NT2/D1 (cell line): ENCODE measurements at regions not wholly inside any gene's neighbourhood (a gene's known extent, or its start where the extent isn't known, plus 50 kb on each side); places are given as distances from the start of the nearest gene placed in this dataset.

Experiments
- DNase-seq: peaks from one replicate; pipeline ENCODE4 v3.0.0-alpha.2; 2011; ENCODE audit warnings: low read depth, low spot score
- H3K27me3 ChIP-seq: 2 replicates; pipeline ENCODE4 v1.6.0; 2011; ENCODE audit warnings: mild to moderate bottlenecking; ENCODE audit not compliant: insufficient read length, insufficient read depth
- H3K36me3 ChIP-seq: 2 replicates; pipeline ENCODE4 v1.6.1; 2011; ENCODE audit warnings: mild to moderate bottlenecking, low read length, mixed read lengths; ENCODE audit not compliant: insufficient read depth, insufficient read length
- H3K4me1 ChIP-seq: 2 replicates; pipeline ENCODE4 v1.5.1; 2011; ENCODE audit not compliant: insufficient read depth, insufficient read length
- H3K4me3 ChIP-seq: 2 replicates; pipeline ENCODE4 v1.5.1; 2011; ENCODE audit warnings: low read depth; ENCODE audit not compliant: insufficient read length
- H3K9ac ChIP-seq: 2 replicates; pipeline ENCODE4 v1.6.0; 2011; ENCODE audit warnings: low read depth; ENCODE audit not compliant: insufficient read length
- H3K9me3 ChIP-seq: 2 replicates; pipeline ENCODE4 v1.5.1; 2011; ENCODE audit warnings: mild to moderate bottlenecking, low read length; ENCODE audit not compliant: insufficient read depth
- SUZ12 ChIP-seq: IDR thresholded peaks from 2 replicates; pipeline ENCODE4 v1.6.1; 2011; ENCODE audit not compliant: insufficient read length, insufficient read depth; ENCODE audit errors: extremely low read depth
- YY1 ChIP-seq: IDR thresholded peaks from 2 replicates; pipeline ENCODE4 v1.6.1; 2011; ENCODE audit not compliant: insufficient read length, insufficient read depth
- ZNF274 ChIP-seq: IDR thresholded peaks from 2 replicates; pipeline ENCODE4 v1.6.1; 2011; ENCODE audit warnings: mild to moderate bottlenecking, low read depth, low read length

- DNase-seq = no peak
- Histone ChIP-seq H3K36me3 (no peaks in the 10 kb centered on the region), H3K9ac (no peak overlapping the region), H3K9me3 (no peaks in the 10 kb centered on the region), H3K27me3 (no peaks in the 10 kb centered on the region), H3K4me1 (no peaks in the 10 kb centered on the region), H3K4me3 (no peak overlapping the region)
- TF ChIP-seq YY1 (no peak), ZNF274 (no peak), SUZ12 (no peak)
Measured at GRCh38 chr6:50637267-50637666, 76.1 kb upstream of the TFAP2D start.

- no peak overlapping the region for H3K4me3 ChIP-seq
- no peaks in the 10 kb centered on the region for H3K36me3 ChIP-seq
- no peaks in the 10 kb centered on the region for H3K27me3 ChIP-seq
- peaks cover 4% of the 10 kb centered on the region; the same call in 1 of the 2 replicates for H3K9me3 ChIP-seq
- no peak overlapping the region for H3K9ac ChIP-seq
- TF ChIP-seq SUZ12 = no peak
- TF ChIP-seq ZNF274 = no peak
- no peak for TF ChIP-seq YY1
- DNase-seq = no peak
- no peaks in the 10 kb centered on the region for H3K4me1 ChIP-seq
Measured at GRCh38 chr6:50649086-50649485, 64.2 kb upstream of the TFAP2D start.

- no peak for DNase-seq
- H3K36me3 ChIP-seq = no peaks in the 10 kb centered on the region
- TF ChIP-seq ZNF274 = no peak
Measured at GRCh38 chr6:50653253-50653652, 60.1 kb upstream of the TFAP2D start.

GRCh38 chr6:50654155-50654554 lies 59.2 kb upstream of the TFAP2D start:
- TF ChIP-seq YY1 = no peak
- no peak for TF ChIP-seq ZNF274
- no peak for TF ChIP-seq SUZ12
- no peaks in the 10 kb centered on the region for H3K4me1 ChIP-seq
- DNase-seq = no peak
- H3K9me3 ChIP-seq = peaks cover 4% of the 10 kb centered on the region; the same call in 1 of the 2 replicates
- no peak overlapping the region for H3K9ac ChIP-seq
- H3K27me3 ChIP-seq = no peaks in the 10 kb centered on the region
- H3K4me3 ChIP-seq = no peak overlapping the region
- H3K36me3 ChIP-seq = no peaks in the 10 kb centered on the region

More at GRCh38 chr6:50653253-50653652, 60.1 kb upstream of the TFAP2D start:
- H3K9me3 ChIP-seq = peaks cover 4% of the 10 kb centered on the region; the same call in 1 of the 2 replicates
- H3K27me3 ChIP-seq = no peaks in the 10 kb centered on the region
- no peak overlapping the region for H3K9ac ChIP-seq
- H3K4me1 ChIP-seq = no peaks in the 10 kb centered on the region
- H3K4me3 ChIP-seq = no peak overlapping the region

- Histone ChIP-seq H3K36me3 (no peaks in the 10 kb centered on the region), H3K4me1 (no peaks in the 10 kb centered on the region), H3K9ac (no peak overlapping the region), H3K4me3 (no peak overlapping the region), H3K9me3 (no peaks in the 10 kb centered on the region), H3K27me3 (no peaks in the 10 kb centered on the region)
- TF ChIP-seq ZNF274 (no peak), YY1 (no peak), SUZ12 (no peak)
- no peak for DNase-seq
Measured at GRCh38 chr6:50655848-50656453, 57.4 kb upstream of the TFAP2D start.

- no peaks in the 10 kb centered on the region for H3K36me3 ChIP-seq
- H3K9ac ChIP-seq = no peak overlapping the region
- H3K9me3 ChIP-seq = no peaks in the 10 kb centered on the region
- no peak for DNase-seq
- H3K27me3 ChIP-seq = no peaks in the 10 kb centered on the region
- no peak overlapping the region for H3K4me3 ChIP-seq
- TF ChIP-seq SUZ12 (no peak), ZNF274 (no peak), YY1 (no peak)
- H3K4me1 ChIP-seq = no peaks in the 10 kb centered on the region
Measured at GRCh38 chr6:50657513-50657912, 55.8 kb upstream of the TFAP2D start.

- Histone ChIP-seq H3K4me3 (no peak overlapping the region), H3K36me3 (no peaks in the 10 kb centered on the region), H3K4me1 (no peaks in the 10 kb centered on the region), H3K9me3 (no peaks in the 10 kb centered on the region), H3K9ac (no peak overlapping the region), H3K27me3 (no peaks in the 10 kb centered on the region)
- TF ChIP-seq ZNF274 = no peak
- TF ChIP-seq SUZ12 = no peak
- no peak for TF ChIP-seq YY1
- DNase-seq = no peak
Measured at GRCh38 chr6:50658561-50658960, 54.8 kb upstream of the TFAP2D start.
